GM23338 (cell line): ENCODE measurements at regions not wholly inside any gene's neighbourhood (a gene's known extent, or its start where the extent isn't known, plus 50 kb on each side); places are given as distances from the start of the nearest gene placed in this dataset.

Source experiments
- ATAC-seq: fragments of 200-7000 bp; cut with Tn5 transposase; 3 replicates; pipeline ENCODE4 v1.9.1; 2020
- DNase-seq: peaks from one replicate; pipeline ENCODE4 v3.0.0-alpha.2; 2015; ENCODE audit warnings: low spot score
- H2AFZ ChIP-seq: fragments of 200-600 bp; sonication (generic); 2 replicates; pipeline ENCODE4 v1.8.0; 2016; ENCODE audit warnings: antibody characterized with exemption, mild to moderate bottlenecking, moderate library complexity
- H3F3A ChIP-seq: fragments of 200-600 bp; sonication (generic); replicated peaks from 2 replicates; pipeline ENCODE4 v1.8.0; 2017; ENCODE audit warnings: antibody characterized with exemption, mixed run types, low read depth
- H3K27ac ChIP-seq: fragments of 200-600 bp; sonication (generic); 2 replicates; pipeline ENCODE4 v1.6.1; 2016; ENCODE audit warnings: low read depth
- H3K27me3 ChIP-seq: fragments of 200-600 bp; sonication (generic); 2 replicates; pipeline ENCODE4 v1.8.0; 2016; ENCODE audit warnings: mild to moderate bottlenecking, mixed run types, moderate library complexity; ENCODE audit not compliant: insufficient read depth
- H3K36me3 ChIP-seq: fragments of 200-600 bp; sonication (generic); 2 replicates; pipeline ENCODE4 v1.8.0; 2016; ENCODE audit warnings: mild to moderate bottlenecking; ENCODE audit not compliant: insufficient read depth
- H3K4me1 ChIP-seq: fragments of 200-600 bp; sonication (generic); 2 replicates; pipeline ENCODE4 v1.8.0; 2016; ENCODE audit warnings: mild to moderate bottlenecking, moderate library complexity; ENCODE audit not compliant: insufficient read depth
- H3K4me2 ChIP-seq: fragments of 200-600 bp; sonication (generic); 2 replicates; pipeline ENCODE4 v1.7.1; 2017; ENCODE audit warnings: mixed run types
- H3K4me3 ChIP-seq: fragments of 200-600 bp; sonication (generic); 2 replicates; pipeline ENCODE4 v1.6.1; 2016; ENCODE audit warnings: mixed run types
- H3K79me2 ChIP-seq: fragments of 200-600 bp; sonication (generic); replicated peaks from 2 replicates; pipeline ENCODE4 v1.8.0; 2017; ENCODE audit warnings: mild to moderate bottlenecking; ENCODE audit not compliant: insufficient read depth
- H3K9me2 ChIP-seq: fragments of 200-600 bp; sonication (generic); 2 replicates; pipeline ENCODE4 v1.8.0; 2017; ENCODE audit not compliant: insufficient read depth
- H4K20me1 ChIP-seq: fragments of 200-600 bp; sonication (generic); replicated peaks from 2 replicates; pipeline ENCODE4 v1.8.0; 2017; ENCODE audit warnings: mild to moderate bottlenecking; ENCODE audit not compliant: insufficient read depth
- H3K27ac Mint-ChIP-seq: 2 replicates; pipeline ENCODE4 v1.8.0; 2020; ENCODE audit warnings: inconsistent platforms, mild to moderate bottlenecking, moderate library complexity, mixed read lengths
- H3K27me3 Mint-ChIP-seq: 3 replicates; pipeline ENCODE4 v1.8.0; 2022; ENCODE audit warnings: low read depth, mild to moderate bottlenecking, moderate library complexity, mixed read lengths, inconsistent platforms; ENCODE audit not compliant: insufficient read depth, poor library complexity
- H3K36me3 Mint-ChIP-seq: 3 replicates; pipeline ENCODE4 v1.8.0; 2021; ENCODE audit warnings: low read depth, mild to moderate bottlenecking, inconsistent platforms, moderate library complexity, mixed read lengths
- H3K4me1 Mint-ChIP-seq: 3 replicates; pipeline ENCODE4 v1.8.0; 2020; ENCODE audit warnings: mild to moderate bottlenecking, inconsistent platforms, mixed read lengths
- H3K4me3 Mint-ChIP-seq: 3 replicates; pipeline ENCODE4 v1.8.0; 2021; ENCODE audit warnings: moderate library complexity, mild to moderate bottlenecking, inconsistent platforms, mixed read lengths
- H3K9me3 Mint-ChIP-seq: 3 replicates; pipeline ENCODE4 v1.8.0; 2020; ENCODE audit warnings: moderate library complexity, mild to moderate bottlenecking, inconsistent platforms, mixed read lengths
- CREB1 ChIP-seq: fragments of 250-450 bp; sonication (Bioruptor Pico); IDR thresholded peaks from 2 replicates; pipeline ENCODE4 v1.5.0; 2020; ENCODE audit warnings: low read depth, mild to moderate bottlenecking, moderate library complexity
- ETS1 ChIP-seq: IDR thresholded peaks from 2 replicates; pipeline ENCODE4 v1.6.1; 2016; ENCODE audit warnings: antibody characterized with exemption
- EZH2 ChIP-seq: fragments of 200-600 bp; sonication (generic); IDR thresholded peaks from one replicate; pipeline ENCODE4 v1.8.0; 2017; ENCODE audit warnings: antibody characterized with exemption, mild to moderate bottlenecking, low read depth; ENCODE audit not compliant: unreplicated experiment
- EZH2phosphoT487 ChIP-seq: fragments of 200-600 bp; sonication (generic); IDR thresholded peaks from one replicate; pipeline ENCODE4 v1.8.1; 2018; ENCODE audit warnings: antibody characterized with exemption; ENCODE audit not compliant: unreplicated experiment
- JUNB ChIP-seq: IDR thresholded peaks from one replicate; pipeline ENCODE4 v1.6.1; 2016; ENCODE audit warnings: antibody characterized with exemption; ENCODE audit not compliant: unreplicated experiment
- NANOG ChIP-seq: IDR thresholded peaks from 2 replicates; pipeline ENCODE4 v1.6.1; 2016; ENCODE audit warnings: antibody characterized with exemption, borderline replicate concordance
- POLR2AphosphoS5 ChIP-seq: IDR thresholded peaks from 2 replicates; pipeline ENCODE4 v1.6.1; 2016; ENCODE audit warnings: antibody characterized with exemption, low read depth
- REST ChIP-seq: IDR thresholded peaks from one replicate; pipeline ENCODE4 v1.6.1; 2018; ENCODE audit warnings: antibody characterized with exemption; ENCODE audit not compliant: unreplicated experiment
- STAT1 ChIP-seq: IDR thresholded peaks from one replicate; pipeline ENCODE4 v1.6.1; 2016; ENCODE audit warnings: antibody characterized with exemption; ENCODE audit not compliant: unreplicated experiment
- ZNF114 ChIP-seq: fragments of 250-450 bp; sonication (Bioruptor Pico); IDR thresholded peaks from 2 replicates; pipeline ENCODE4 v1.5.0; 2020; ENCODE audit warnings: mild to moderate bottlenecking, moderate library complexity
- ZNF331 ChIP-seq: fragments of 250-450 bp; sonication (Bioruptor Pico); IDR thresholded peaks from 2 replicates; pipeline ENCODE4 v1.5.0; 2020; ENCODE audit warnings: low read depth, mild to moderate bottlenecking, moderate library complexity
- ZNF462 ChIP-seq: fragments of 250-450 bp; sonication (Bioruptor Pico); IDR thresholded peaks from 2 replicates; pipeline ENCODE4 v1.5.0; 2020; ENCODE audit warnings: mild to moderate bottlenecking, moderate library complexity
- TF ChIP-seq, protein P1 (sequence below), 2 experiments: fragments of 200-600 bp in 1 of 2; sonication (generic) in 1 of 2; conservative IDR thresholded peaks; 2 replicates each; pipeline versions ENCODE4 v1.5.1 to v1.6.1; 2016 to 2017; ENCODE audit warnings: antibody characterized with exemption in 2 of 2, low read depth in 2 of 2, mild to moderate bottlenecking in 2 of 2, moderate library complexity in 1 of 2

- no peak overlapping the region for H3K27ac Mint-ChIP-seq
- TF ChIP-seq, protein P1, sequence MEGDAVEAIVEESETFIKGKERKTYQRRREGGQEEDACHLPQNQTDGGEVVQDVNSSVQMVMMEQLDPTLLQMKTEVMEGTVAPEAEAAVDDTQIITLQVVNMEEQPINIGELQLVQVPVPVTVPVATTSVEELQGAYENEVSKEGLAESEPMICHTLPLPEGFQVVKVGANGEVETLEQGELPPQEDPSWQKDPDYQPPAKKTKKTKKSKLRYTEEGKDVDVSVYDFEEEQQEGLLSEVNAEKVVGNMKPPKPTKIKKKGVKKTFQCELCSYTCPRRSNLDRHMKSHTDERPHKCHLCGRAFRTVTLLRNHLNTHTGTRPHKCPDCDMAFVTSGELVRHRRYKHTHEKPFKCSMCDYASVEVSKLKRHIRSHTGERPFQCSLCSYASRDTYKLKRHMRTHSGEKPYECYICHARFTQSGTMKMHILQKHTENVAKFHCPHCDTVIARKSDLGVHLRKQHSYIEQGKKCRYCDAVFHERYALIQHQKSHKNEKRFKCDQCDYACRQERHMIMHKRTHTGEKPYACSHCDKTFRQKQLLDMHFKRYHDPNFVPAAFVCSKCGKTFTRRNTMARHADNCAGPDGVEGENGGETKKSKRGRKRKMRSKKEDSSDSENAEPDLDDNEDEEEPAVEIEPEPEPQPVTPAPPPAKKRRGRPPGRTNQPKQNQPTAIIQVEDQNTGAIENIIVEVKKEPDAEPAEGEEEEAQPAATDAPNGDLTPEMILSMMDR (conservative IDR thresholded peaks at IDR 0.05; ENCODE audit: low read depth in 2 of 2), result no peak
- TF ChIP-seq ZNF462 (CRISPR knock-in tag) (no peak), EZH2phosphoT487 (no peak), REST (no peak), NANOG (no peak), ZNF331 (CRISPR knock-in tag) (no peak), CREB1 (CRISPR knock-in tag) (no peak), POLR2AphosphoS5 (no peak), JUNB (no peak), ZNF114 (no peak), ETS1 (no peak), EZH2 (no peak), STAT1 (no peak)
Measured at GRCh38 chr2:237156031-237156856, 70.6 kb downstream of the COPS8 start.

More at GRCh38 chr2:237156031-237156856, 70.6 kb downstream of the COPS8 start:
- Histone ChIP-seq H3K9me2 (0 out of 2 replicates have a peak, but pooled peaks cover 7% of the 10 kb centered on the region), H3K36me3 (no peaks in the 10 kb centered on the region), H3K4me2 (no peak overlapping the region), H4K20me1 (no peaks in the 10 kb centered on the region), H3K79me2 (no peaks in the 10 kb centered on the region), H2AFZ (peak overlapping the region; percentile 52; the same call in 1 of the 2 replicates), H3K27ac (no peak overlapping the region), H3F3A (no peaks in the 10 kb centered on the region), H3K27me3 (no peaks in the 10 kb centered on the region), H3K4me3 (no peak overlapping the region), H3K4me1 (no peaks in the 10 kb centered on the region)
- Mint-ChIP-seq H3K4me3 (no peak overlapping the region), H3K36me3 (no peaks in the 10 kb centered on the region), H3K27me3 (peaks cover 3% of the 10 kb centered on the region), H3K9me3 (peaks cover 2% of the 10 kb centered on the region; the same call in 2 of the 3 replicates), H3K4me1 (peaks cover 9% of the 10 kb centered on the region)
- DNase-seq (no peak), ATAC-seq (peak; percentile 44)
